HEK293T (cell line): ENCODE measurements at regions not wholly inside any gene's neighbourhood (a gene's known extent, or its start where the extent isn't known, plus 50 kb on each side); places are given as distances from the start of the nearest gene placed in this dataset.

Source experiments
- CTCF ChIA-PET: fragments of 350-600 bp; formaldehyde crosslinking; extraction: SDS; loops from one replicate; lab custom pipeline; 2021; ENCODE audit warnings: antibody characterized with exemption, inconsistent platforms; lab: Yijun Ruan, JAX
- POLR2A ChIA-PET: fragments of 350-600 bp; formaldehyde crosslinking; extraction: SDS; loops from one replicate; lab custom pipeline; 2020; ENCODE audit warnings: antibody characterized with exemption, inconsistent platforms; lab: Yijun Ruan, JAX
- DNase-seq: peaks from one replicate; pipeline ENCODE4 v3.0.0; 2012; ENCODE audit warnings: mixed read lengths; ENCODE audit errors: extremely low spot score
- ARNT ChIP-seq: fragments of 450-650 bp; IDR thresholded peaks from 2 replicates; pipeline ENCODE4 v1.6.1; 2017; ENCODE audit warnings: mild to moderate bottlenecking
- BHLHE40 ChIP-seq: fragments of 450-650 bp; IDR thresholded peaks from 2 replicates; pipeline ENCODE4 v1.6.1; 2016; ENCODE audit warnings: mild to moderate bottlenecking, moderate library complexity, borderline replicate concordance
- CTBP1 ChIP-seq: fragments of 450-650 bp; IDR thresholded peaks from 2 replicates; pipeline ENCODE4 v1.6.1; 2016; ENCODE audit warnings: borderline replicate concordance
- ELF4 ChIP-seq: fragments of 450-650 bp; IDR thresholded peaks from 2 replicates; pipeline ENCODE4 v1.6.1; 2017; ENCODE audit warnings: antibody characterized with exemption
- FOXA1 ChIP-seq: fragments of 450-650 bp; IDR thresholded peaks from 2 replicates; pipeline ENCODE4 v1.6.1; 2016; ENCODE audit warnings: mild to moderate bottlenecking
- FOXK2 ChIP-seq: fragments of 450-650 bp; IDR thresholded peaks from 2 replicates; pipeline ENCODE4 v1.6.1; 2016; ENCODE audit warnings: mild to moderate bottlenecking
- FOXM1 ChIP-seq: fragments of 450-650 bp; IDR thresholded peaks from 2 replicates; pipeline ENCODE4 v1.6.1; 2017; ENCODE audit warnings: mild to moderate bottlenecking, borderline replicate concordance
- HDGF ChIP-seq: fragments of 450-650 bp; IDR thresholded peaks from 2 replicates; pipeline ENCODE4 v1.6.1; 2017; ENCODE audit warnings: antibody characterized with exemption, borderline replicate concordance
- L3MBTL2 ChIP-seq: fragments of 450-650 bp; conservative IDR thresholded peaks from 2 replicates; pipeline ENCODE4 v1.6.1; 2016; ENCODE audit warnings: mild to moderate bottlenecking
- LEF1 ChIP-seq: fragments of 450-650 bp; IDR thresholded peaks from 2 replicates; pipeline ENCODE4 v1.6.1; 2017; ENCODE audit warnings: mild to moderate bottlenecking, borderline replicate concordance
- NFRKB ChIP-seq: fragments of 450-650 bp; IDR thresholded peaks from 2 replicates; pipeline ENCODE4 v1.6.1; 2016; ENCODE audit warnings: mild to moderate bottlenecking, moderate library complexity
- SP1 ChIP-seq: fragments of 450-650 bp; IDR thresholded peaks from 2 replicates; pipeline ENCODE4 v1.6.1; 2017
- SUZ12 ChIP-seq: fragments of 450-650 bp; IDR thresholded peaks from 2 replicates; pipeline ENCODE4 v1.6.1; 2016; ENCODE audit warnings: mild to moderate bottlenecking
- TARDBP ChIP-seq: fragments of 450-650 bp; IDR thresholded peaks from 2 replicates; pipeline ENCODE4 v1.6.1; 2016
- ZNF384 ChIP-seq: fragments of 450-650 bp; IDR thresholded peaks from 2 replicates; pipeline ENCODE4 v1.6.1; 2016
- TF ChIP-seq, protein P1 (sequence below): fragments of 450-650 bp; IDR thresholded peaks from 2 replicates; pipeline ENCODE4 v1.6.1; 2016

- no peak for DNase-seq
- TF ChIP-seq LEF1: no peak
- TF ChIP-seq ZNF384: no peak
- CTCF ChIA-PET: interaction anchor here (0.6 to 1.2 kb wide), 5 partner anchors 10 to 130 kb away, joined by 3 to 7 read pairs (median 3); no protein-coding TSS in a partner anchor
- POLR2A ChIA-PET: interaction anchor here (1.0 kb wide), 2 partner anchors 63 to 287 kb away, joined by 4 read pairs; partner anchors contain the start of gene TRIM59
Measured at GRCh38 chr3:160162440-160162839, 62.8 kb upstream of the C3orf80 start.

GRCh38 chr3:160163229-160163878 is 61.9 kb upstream of the C3orf80 start:
- no peak for TF ChIP-seq BHLHE40
- TF ChIP-seq LEF1: no peak
- ChIA-PET CTCF (interaction anchor here (0.6 to 1.2 kb wide), 8 partner anchors 9 to 250 kb away, joined by 3 to 7 read pairs (median 3); no protein-coding TSS in a partner anchor), POLR2A (interaction anchor here (1.0 kb wide), 2 partner anchors 62 to 286 kb away, joined by 4 read pairs; partner anchors contain the start of gene TRIM59)
- peak; percentile 20 for DNase-seq

- POLR2A ChIA-PET: no interaction called here
Measured at GRCh38 chr3:160168246-160168645, 57.0 kb upstream of the C3orf80 start.

GRCh38 chr3:160169139-160169976 is 55.9 kb upstream of the C3orf80 start:
- CTCF ChIA-PET: no interaction called here
- TF ChIP-seq, protein P1, sequence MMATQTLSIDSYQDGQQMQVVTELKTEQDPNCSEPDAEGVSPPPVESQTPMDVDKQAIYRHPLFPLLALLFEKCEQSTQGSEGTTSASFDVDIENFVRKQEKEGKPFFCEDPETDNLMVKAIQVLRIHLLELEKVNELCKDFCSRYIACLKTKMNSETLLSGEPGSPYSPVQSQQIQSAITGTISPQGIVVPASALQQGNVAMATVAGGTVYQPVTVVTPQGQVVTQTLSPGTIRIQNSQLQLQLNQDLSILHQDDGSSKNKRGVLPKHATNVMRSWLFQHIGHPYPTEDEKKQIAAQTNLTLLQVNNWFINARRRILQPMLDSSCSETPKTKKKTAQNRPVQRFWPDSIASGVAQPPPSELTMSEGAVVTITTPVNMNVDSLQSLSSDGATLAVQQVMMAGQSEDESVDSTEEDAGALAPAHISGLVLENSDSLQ: no peak
- no peak for TF ChIP-seq L3MBTL2
- TF ChIP-seq FOXK2: no peak
- no peak for TF ChIP-seq CTBP1
- no peak for TF ChIP-seq ELF4
- no peak for TF ChIP-seq TARDBP
- TF ChIP-seq SUZ12: no peak
- no peak for TF ChIP-seq ARNT
- no peak for TF ChIP-seq FOXA1
- no peak for TF ChIP-seq FOXM1
- TF ChIP-seq LEF1: no peak
- TF ChIP-seq BHLHE40: no peak
- TF ChIP-seq SP1: no peak
- no peak for TF ChIP-seq ZNF384
- no peak for TF ChIP-seq HDGF
- TF ChIP-seq NFRKB: no peak
- DNase-seq: no peak
- POLR2A ChIA-PET: no interaction called here

More at GRCh38 chr3:160168246-160168645, 57.0 kb upstream of the C3orf80 start:
- DNase-seq: no peak
- CTCF ChIA-PET: interaction anchor here (0.6 kb wide), 1 partner anchor 285 kb away, joined by 4 read pairs; no protein-coding TSS in a partner anchor
- no peak for TF ChIP-seq BHLHE40
- no peak for TF ChIP-seq SUZ12
- no peak for TF ChIP-seq NFRKB
- TF ChIP-seq TARDBP: no peak
- no peak for TF ChIP-seq CTBP1

GRCh38 chr3:160170409-160171370 is 54.5 kb upstream of the C3orf80 start:
- CTCF ChIA-PET: interaction anchor here (0.6 kb wide), 1 partner anchor 33 kb away, joined by 3 read pairs; no protein-coding TSS in a partner anchor
- POLR2A ChIA-PET: no interaction called here
- no peak for DNase-seq
- TF ChIP-seq HDGF (no peak), FOXA1 (no peak), FOXM1 (no peak), BHLHE40 (no peak), LEF1 (no peak), SP1 (no peak), L3MBTL2 (no peak), SUZ12 (no peak), FOXK2 (no peak), TARDBP (no peak)
- TF ChIP-seq, protein P1: no peak

DNA sequence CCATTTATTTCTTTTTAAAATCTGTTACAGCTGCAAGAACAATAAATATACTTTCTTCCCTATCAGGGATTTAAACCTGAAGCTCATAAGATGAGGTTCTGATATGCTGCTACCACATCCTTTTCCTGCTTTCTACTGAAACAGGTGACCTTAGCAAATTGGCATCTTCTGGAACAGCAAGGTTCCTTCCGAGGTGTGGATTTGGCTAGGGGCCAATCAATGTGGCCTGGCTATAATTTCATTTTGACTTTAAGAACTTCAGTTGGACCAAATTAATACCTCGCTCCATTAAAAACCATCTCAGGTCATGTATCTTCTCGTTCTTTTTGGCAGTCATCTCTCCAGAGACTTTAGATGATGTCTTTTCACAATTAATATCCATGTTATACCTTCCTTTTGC is 53.4 kb upstream of the C3orf80 start:
- POLR2A ChIA-PET: no interaction called here
- CTCF ChIA-PET: interaction anchor here (1.5 kb wide), 1 partner anchor 9 kb away, joined by 3 read pairs; no protein-coding TSS in a partner anchor
- no peak for TF ChIP-seq NFRKB
- no peak for TF ChIP-seq ZNF384
- TF ChIP-seq FOXA1: no peak
- TF ChIP-seq HDGF: no peak
- TF ChIP-seq SUZ12: no peak
- TF ChIP-seq SP1: no peak
- no peak for TF ChIP-seq FOXM1
- no peak for TF ChIP-seq CTBP1
- TF ChIP-seq LEF1: no peak
- DNase-seq: no peak
